Stimulated activated naive CD8-positive, alpha-beta T cell treated with anti-CD3 and anti-CD28 coated beads, Interleukin-15, Interleukin-2, amounts not matched to agents 100 U/mL and 50 U/mL, for 24 hours (primary cell): ENCODE measurements at regions not wholly inside any gene's neighbourhood (a gene's known extent, or its start where the extent isn't known, plus 50 kb on each side); places are given as distances from the start of the nearest gene placed in this dataset.

Source experiments
- ATAC-seq: fragments of 150-1000 bp; cut with Tn5 transposase; one replicate; pipeline ENCODE4 v1.10.0; 2021
- DNase-seq: peaks from one replicate; pipeline ENCODE4 v3.0.0; 2021

DNA sequence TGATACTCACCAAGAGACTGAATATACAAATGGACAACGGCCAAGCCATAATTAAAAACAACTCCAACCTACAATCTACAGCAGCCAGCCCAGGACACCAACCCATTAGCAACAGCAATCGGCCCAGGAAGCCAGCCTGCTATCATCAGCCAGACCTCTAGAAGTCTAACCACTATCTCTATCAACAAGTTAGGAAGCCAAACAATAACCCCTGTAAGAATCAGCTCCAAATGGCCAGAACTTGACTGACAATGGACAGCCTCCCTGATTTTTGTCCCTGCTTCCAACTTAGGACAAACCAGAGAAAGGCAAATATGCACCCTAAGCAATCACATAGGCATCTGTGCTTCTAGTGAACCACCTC is 511.8 kb upstream of the JARID2 start:
- no peak for ATAC-seq
- DNase-seq = peak; percentile 14

DNA sequence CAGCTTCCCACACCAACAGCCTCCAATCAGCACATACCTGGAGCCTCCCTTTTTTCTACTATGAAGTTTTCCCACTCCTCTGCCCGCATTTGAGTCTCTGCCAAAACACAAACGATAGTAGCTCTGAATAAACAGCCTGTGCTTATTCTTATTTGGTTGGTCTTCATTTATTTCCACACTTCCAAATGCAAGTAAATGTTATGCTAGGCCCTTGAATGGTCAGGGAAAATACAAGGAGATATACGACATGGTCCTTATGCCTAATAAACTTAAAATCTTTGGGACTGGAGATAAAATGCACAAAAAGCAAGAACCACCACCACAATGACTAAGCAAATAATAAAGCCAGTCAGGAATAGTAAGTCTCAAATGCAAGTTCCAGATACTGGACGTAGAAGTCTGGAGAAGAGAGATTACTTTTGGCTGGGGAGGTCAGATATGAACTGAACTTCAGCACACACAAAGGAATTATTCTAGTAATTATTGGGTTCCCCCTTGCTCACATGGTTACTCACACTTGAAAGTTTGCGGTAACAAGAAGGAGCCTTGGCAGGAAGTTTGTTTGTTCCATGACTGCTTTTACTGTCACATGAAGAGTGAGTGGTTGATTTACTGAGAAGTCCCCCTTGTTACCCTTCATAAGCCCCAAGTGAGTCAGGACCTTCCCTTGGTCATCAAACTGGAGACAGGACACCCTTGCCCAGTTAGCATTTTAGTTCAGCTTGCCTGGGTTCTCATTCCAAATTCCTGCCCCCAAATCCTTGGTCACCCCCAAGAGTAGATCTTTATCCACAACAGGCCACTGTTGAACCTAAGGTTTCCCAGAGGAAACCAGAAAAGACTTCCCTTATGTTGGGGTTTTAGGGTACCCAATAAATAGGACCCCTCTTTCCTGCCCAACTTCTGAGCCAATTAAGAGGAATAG is 511.2 kb upstream of the JARID2 start:
- peak; percentile 51 for ATAC-seq

GRCh38 chr6:14735956-14736486 is 509.8 kb upstream of the JARID2 start:
- ATAC-seq = peak; percentile 6
- peak; percentile 18 for DNase-seq

More for the DNA sequence above, 511.2 kb upstream of the JARID2 start:
- DNase-seq = peak; percentile 52

DNA sequence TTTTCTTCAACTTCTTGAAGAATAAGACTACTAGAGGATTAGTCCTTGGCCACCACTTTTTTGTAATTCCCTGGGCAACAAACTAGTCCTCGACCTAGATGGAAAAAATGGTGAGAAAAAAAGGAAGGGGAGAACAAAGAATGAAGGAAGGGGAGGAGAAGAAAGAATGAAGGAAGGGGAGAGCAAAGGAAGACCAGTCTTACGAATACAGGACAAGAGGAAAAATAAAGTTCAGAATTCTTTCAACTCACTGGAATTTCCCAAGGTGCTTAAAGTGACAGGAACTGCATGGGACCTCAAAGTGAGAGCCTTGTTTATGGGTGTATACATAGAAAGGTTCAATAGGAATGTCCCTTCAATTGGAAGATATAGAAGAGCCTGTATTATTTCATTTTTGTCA is 509.3 kb upstream of the JARID2 start:
- DNase-seq = no peak
- no peak for ATAC-seq

DNA sequence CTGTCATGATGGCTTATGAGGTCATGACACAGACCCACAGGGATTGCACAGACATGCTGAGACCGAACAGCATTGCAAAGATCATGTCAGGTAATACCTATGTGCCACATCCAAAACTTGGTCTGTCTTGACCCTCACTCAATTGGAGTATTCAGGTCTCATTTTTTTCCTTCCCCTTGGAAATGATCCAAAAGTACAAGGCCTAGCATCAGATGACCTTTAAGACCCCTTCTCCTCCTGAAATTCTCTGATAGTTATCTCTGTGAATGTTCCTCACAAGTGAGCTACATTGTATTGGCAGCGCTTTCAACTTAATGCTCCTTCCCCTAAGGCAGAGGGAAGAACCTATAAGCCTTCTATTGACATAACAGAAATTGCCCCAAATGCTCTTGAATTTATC is 507.4 kb upstream of the JARID2 start:
- DNase-seq = no peak
- ATAC-seq = no peak

GRCh38 chr6:14738933-14739332 is 506.9 kb upstream of the JARID2 start:
- DNase-seq (no peak), ATAC-seq (no peak)

GRCh38 chr6:14739827-14740226 is 506.0 kb upstream of the JARID2 start:
- ATAC-seq (no peak), DNase-seq (no peak)

DNA sequence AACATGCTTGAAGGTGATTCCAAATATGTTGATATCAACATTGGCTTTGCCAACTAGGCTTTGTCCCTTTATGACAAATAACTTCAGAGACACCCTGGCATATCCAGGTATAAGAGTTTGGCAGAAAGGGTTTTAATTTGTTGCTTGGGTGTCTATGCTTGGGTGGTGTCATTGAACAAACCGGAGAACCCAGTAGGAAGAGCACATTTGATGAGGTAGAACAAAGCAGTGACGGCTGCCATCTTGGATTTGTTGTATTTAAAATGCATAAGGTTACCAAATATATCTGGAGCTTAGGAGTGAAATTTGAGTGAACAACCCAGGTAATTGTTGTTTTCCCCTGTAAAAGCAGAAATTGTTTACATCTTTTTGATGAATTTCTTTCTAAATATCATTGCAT is 503.7 kb upstream of the JARID2 start:
- no peak for ATAC-seq

DNA sequence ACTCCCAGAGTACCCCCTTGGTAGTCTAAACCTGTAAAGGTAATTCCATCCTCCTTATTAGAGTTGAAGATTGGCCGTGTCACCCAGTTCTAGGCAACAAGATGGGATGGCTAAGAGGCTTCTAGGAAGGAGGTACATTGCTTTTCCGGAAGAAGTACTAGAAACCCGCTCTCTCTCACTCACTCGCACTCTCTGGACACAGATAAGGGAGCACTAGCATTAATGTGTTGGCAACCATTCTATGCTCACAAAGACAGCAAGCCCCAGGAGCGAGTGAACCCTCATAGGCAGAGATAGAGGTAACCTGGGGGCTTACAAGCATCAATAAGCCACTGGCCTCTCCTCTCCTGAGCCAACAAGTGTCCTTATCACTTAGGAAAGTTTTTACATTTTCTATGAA is 503.2 kb upstream of the JARID2 start:
- ATAC-seq = no peak
- DNase-seq = no peak

More for the DNA sequence above, 503.7 kb upstream of the JARID2 start:
- DNase-seq = no peak

- ATAC-seq (no peak), DNase-seq (no peak)
Observed at GRCh38 chr6:14743144-14743473, 502.8 kb upstream of the JARID2 start.

DNA sequence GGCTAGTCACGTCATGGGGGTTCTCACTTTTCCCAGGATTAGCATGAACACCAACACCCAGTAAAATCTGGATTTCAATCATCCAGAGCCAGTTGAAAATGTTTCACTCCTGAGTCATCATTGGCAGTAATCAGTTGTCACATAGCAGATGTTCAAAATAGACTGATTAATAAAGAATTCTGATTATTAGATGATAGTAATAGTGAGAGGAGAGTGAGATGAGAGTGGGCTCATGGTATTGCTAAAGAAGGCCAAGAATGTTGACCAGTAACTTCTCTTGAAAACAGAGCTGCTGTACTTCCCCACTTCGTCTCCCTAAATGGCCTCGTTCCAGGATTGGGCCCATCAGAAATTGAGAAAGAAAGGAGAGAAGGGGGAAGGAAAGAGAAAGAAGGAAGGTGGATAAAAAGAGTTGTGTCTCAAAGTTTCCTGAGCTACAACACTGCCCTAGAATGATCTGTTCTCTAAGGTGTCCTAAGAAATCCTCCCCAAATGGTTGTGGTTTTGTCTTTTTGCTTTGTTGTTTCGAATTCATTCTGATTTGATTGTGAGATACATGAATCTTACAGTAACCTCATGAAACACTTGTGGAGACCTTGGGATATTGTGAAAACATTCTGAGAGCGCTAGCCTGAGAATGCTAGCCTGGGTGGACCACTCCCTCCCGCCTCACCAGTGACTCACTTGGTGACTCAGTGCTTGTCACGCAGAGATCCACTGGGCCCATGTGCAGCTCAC is 502.2 kb upstream of the JARID2 start:
- ATAC-seq (peak; percentile 92), DNase-seq (peak; percentile 84)

DNA sequence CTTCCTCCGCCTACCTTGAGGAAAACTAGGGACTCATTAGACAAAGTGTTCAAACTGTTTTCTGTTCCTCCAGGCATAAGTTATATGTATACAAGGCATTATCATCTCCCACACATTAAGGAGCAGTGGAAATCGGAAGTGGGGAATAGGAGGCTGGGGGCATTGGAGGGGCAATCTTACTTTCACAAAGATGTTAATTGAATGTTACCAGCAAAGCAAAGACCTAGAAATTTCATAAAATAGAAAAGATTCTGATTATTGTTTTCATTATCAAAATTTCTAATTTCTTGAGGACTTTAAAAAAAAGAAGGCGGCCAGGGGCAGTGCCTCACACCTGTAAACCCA is 501.7 kb upstream of the JARID2 start:
- no peak for DNase-seq
- ATAC-seq = no peak

DNA sequence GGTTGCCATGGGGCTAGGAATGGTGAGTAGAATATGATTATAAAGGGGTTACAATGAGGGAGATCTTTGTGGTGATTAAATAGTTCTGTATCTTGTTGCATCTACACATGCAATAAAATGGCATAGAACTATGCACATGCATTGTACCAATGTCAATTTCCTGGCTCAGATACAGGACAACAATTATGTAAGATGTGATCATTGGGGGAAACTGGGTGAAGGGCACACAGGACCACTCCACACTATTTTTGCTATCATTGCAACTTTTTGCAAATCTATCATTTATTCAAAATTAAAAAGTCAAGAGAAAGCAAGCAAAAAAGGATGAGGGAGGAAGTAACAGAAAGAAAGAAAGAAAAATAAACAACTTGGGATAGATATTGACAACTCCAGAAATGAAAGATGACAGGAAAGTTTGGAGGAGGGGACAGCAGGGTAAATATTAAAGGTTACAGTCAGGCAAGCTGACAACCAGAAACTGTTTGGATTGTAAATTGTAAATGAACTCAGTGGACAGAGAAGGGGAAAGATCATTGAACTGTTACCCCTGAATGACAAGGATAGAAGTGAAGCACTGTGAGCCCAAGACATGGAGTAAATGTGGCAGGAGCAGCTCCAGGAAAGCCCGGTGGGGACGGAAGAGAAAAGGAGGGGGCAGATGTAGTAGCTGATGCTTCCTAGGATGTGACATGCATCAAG is 499.6 kb upstream of the JARID2 start:
- ATAC-seq = no peak
- DNase-seq = no peak

GRCh38 chr6:14747881-14748520 is 497.9 kb upstream of the JARID2 start:
- peak; percentile 32 for ATAC-seq

GRCh38 chr6:14748679-14749078 is 497.2 kb upstream of the JARID2 start:
- no peak for DNase-seq
- ATAC-seq = peak; percentile 56

More at GRCh38 chr6:14747881-14748520, 497.9 kb upstream of the JARID2 start:
- DNase-seq = peak; percentile 61

DNA sequence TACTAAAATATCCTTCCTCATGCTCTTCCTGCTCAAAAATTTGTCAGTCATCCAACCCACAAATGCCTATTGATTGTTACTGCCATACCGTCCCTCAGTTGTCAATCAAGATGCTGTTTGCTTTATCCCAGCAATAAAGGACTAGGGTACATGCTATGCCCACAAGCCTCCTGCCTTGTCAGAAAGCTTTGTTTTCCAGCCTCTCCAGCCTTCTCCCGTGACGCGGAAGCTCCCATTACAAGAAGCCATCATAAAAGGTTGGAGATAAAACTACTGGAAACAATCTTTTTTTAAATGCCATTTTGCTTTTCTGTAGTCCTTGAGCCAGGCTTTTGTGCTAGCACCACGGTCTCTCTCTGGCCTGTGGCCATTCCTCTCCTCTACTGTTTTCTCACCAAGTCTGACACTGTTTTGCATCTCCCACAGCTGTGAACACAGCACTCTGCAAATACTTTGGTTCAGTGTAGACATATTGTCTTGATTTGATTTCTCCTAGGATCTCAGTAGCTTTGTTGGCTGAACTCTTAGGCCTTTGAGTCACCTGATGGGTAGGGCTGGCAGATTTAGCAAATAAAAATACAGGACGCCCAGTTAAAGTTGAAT is 495.7 kb upstream of the JARID2 start:
- DNase-seq (no peak), ATAC-seq (no peak)

- DNase-seq (no peak), ATAC-seq (no peak)
Observed at GRCh38 chr6:14751645-14752175, 494.2 kb upstream of the JARID2 start.

GRCh38 chr6:14754751-14755513 is 490.9 kb upstream of the JARID2 start:
- no peak for DNase-seq
- peak; percentile 90 for ATAC-seq

- DNase-seq = no peak
- ATAC-seq = no peak
Observed at GRCh38 chr6:14756340-14756739, 489.5 kb upstream of the JARID2 start.

GRCh38 chr6:14757014-14757413 is 488.9 kb upstream of the JARID2 start:
- DNase-seq (no peak), ATAC-seq (no peak)

DNA sequence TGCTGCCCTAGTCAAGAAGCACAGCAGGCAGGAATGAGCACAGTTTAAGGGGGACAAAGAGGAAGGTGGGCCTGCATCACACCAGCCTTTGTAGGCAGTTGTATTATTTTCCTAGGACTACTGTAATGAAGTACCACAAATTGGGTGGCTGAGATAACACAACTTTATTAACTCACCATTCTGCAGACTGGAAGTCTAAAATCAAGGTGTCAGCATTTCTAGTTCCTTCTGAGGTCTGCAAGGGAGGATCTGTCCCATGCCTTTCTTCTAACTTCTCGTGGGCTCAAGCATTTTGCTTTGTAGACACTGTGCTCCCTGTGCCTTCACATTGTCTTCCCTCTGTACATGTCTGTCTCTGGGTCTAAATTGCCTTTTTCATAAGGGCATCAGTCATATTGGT is 488.5 kb upstream of the JARID2 start:
- ATAC-seq = no peak
- DNase-seq = no peak
